Thyroid gland (tissue), 4 donors: ENCODE measurements at regions not wholly inside any gene's neighbourhood (a gene's known extent, or its start where the extent isn't known, plus 50 kb on each side); places are given as distances from the start of the nearest gene placed in this dataset.

Experiments used
- DNase-seq, 2 donors: peaks; one replicate each; pipeline ENCODE4 v3.0.0-alpha.2; 2019
- H3K27ac ChIP-seq, 3 donors: fragments of 200-600 bp; sonication (generic); 1 replicate in 2 of 3; 2 replicates in 1 of 3; pipeline ENCODE4 v1.5.1; 2016 to 2019; ENCODE audit warnings: mild to moderate bottlenecking in 1 of 3, moderate library complexity in 1 of 3
- H3K27me3 ChIP-seq: fragments of 200-600 bp; sonication (generic); one replicate; pipeline ENCODE4 v1.5.1; 2019
- H3K36me3 ChIP-seq, 2 donors: fragments of 200-600 bp; sonication (generic); one replicate each; pipeline ENCODE4 v1.5.1; 2016 to 2019
- H3K4me1 ChIP-seq, 2 donors: fragments of 200-600 bp; sonication (generic); one replicate each; pipeline ENCODE4 v1.5.1; 2017 to 2019
- H3K4me3 ChIP-seq, 3 donors: fragments of 200-600 bp; sonication (generic); replicated peaks in 1 of 3; 1 replicate in 2 of 3; 2 replicates in 1 of 3; pipeline ENCODE4 v1.5.1; 2016; ENCODE audit warnings: mild to moderate bottlenecking in 1 of 3
- H3K9me3 ChIP-seq: fragments of 200-600 bp; sonication (generic); one replicate; pipeline ENCODE4 v1.5.1; 2017
- POLR2A ChIP-seq, 2 donors: fragments of 450-650 bp; IDR thresholded peaks; one replicate each; pipeline ENCODE4 v1.6.1; 2017; ENCODE audit warnings: antibody characterized with exemption in 2 of 2, mild to moderate bottlenecking in 2 of 2, moderate library complexity in 1 of 2
- WGBS, 2 donors: methylation state at CpG; one replicate each; pipeline ENCODE4 v1.1.5; 2017; 5-methylcytosine and 5-hydroxymethylcytosine counted together
- intact Hi-C: fragments of 100-400 bp; cut with DNase I; formaldehyde crosslinking; loops from one replicate; pipeline ENCODE4 v1.15.1; 2023
- TF ChIP-seq, protein P1 (sequence below), 6 experiments: fragments of 200-600 bp in 3 of 6; fragments of 450-650 bp in 3 of 6; sonication (generic) in 3 of 6; IDR thresholded peaks; one replicate each; pipeline ENCODE4 v1.5.1; 2016 to 2019; ENCODE audit warnings: antibody characterized with exemption in 6 of 6, mild to moderate bottlenecking in 2 of 6, inconsistent platforms in 1 of 6, moderate library complexity in 1 of 6

GRCh38 chr10:27599546-27599945 lies 95.4 kb downstream of the RAB18 start:
- DNase-seq: no peak
- no peak overlapping the region for H3K4me3 ChIP-seq
- H3K9me3 ChIP-seq: no peaks in the 10 kb centered on the region
- intact Hi-C loops: no loop called here
- H3K4me1 ChIP-seq: no peaks in the 10 kb centered on the region
- H3K27me3 ChIP-seq: no peaks in the 10 kb centered on the region
- H3K27ac ChIP-seq: no peak overlapping the region
- TF ChIP-seq, protein P1, sequence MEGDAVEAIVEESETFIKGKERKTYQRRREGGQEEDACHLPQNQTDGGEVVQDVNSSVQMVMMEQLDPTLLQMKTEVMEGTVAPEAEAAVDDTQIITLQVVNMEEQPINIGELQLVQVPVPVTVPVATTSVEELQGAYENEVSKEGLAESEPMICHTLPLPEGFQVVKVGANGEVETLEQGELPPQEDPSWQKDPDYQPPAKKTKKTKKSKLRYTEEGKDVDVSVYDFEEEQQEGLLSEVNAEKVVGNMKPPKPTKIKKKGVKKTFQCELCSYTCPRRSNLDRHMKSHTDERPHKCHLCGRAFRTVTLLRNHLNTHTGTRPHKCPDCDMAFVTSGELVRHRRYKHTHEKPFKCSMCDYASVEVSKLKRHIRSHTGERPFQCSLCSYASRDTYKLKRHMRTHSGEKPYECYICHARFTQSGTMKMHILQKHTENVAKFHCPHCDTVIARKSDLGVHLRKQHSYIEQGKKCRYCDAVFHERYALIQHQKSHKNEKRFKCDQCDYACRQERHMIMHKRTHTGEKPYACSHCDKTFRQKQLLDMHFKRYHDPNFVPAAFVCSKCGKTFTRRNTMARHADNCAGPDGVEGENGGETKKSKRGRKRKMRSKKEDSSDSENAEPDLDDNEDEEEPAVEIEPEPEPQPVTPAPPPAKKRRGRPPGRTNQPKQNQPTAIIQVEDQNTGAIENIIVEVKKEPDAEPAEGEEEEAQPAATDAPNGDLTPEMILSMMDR (IDR thresholded peaks at IDR 0.05): no peak
- TF ChIP-seq POLR2A (IDR thresholded peaks at IDR 0.05): no peak
- no peaks in the 10 kb centered on the region for H3K36me3 ChIP-seq
- WGBS, 2 donors: 90 to 100% methylated on average over 2 of the region's 2 CpGs

DNA sequence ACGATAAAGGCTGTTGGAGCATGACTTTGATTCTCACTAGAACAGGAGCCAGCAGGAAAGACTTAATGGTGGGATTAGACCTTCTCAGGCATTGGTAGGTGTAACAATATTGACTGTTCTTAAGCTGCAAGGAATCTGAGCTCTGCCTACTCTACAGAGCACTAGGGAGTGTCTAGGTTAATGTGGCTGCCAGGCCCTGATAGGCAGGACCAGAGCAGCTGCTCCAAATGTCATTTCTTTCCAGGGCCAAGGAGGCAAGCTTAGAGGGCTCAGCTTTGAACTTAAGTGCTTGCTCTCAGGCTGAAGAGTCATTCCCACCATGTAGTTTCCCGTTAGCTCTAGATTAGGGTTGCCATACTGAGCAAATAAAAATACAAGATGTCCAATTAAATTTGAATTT lies 96.8 kb downstream of the RAB18 start:
- no peak for DNase-seq
- H3K9me3 ChIP-seq: no peaks in the 10 kb centered on the region
- intact Hi-C loops: no loop called here
- no peaks in the 10 kb centered on the region for H3K27me3 ChIP-seq
- H3K36me3 ChIP-seq: no peaks in the 10 kb centered on the region
- no peak for TF ChIP-seq POLR2A (IDR thresholded peaks at IDR 0.05)
- TF ChIP-seq, protein P1 (IDR thresholded peaks at IDR 0.05): no peak
- no peak overlapping the region for H3K4me3 ChIP-seq
- WGBS, 2 donors: 61 to 67% methylated on average over 2 of the region's 2 CpGs
- H3K4me1 ChIP-seq: no peaks in the 10 kb centered on the region
- no peak overlapping the region for H3K27ac ChIP-seq

DNA sequence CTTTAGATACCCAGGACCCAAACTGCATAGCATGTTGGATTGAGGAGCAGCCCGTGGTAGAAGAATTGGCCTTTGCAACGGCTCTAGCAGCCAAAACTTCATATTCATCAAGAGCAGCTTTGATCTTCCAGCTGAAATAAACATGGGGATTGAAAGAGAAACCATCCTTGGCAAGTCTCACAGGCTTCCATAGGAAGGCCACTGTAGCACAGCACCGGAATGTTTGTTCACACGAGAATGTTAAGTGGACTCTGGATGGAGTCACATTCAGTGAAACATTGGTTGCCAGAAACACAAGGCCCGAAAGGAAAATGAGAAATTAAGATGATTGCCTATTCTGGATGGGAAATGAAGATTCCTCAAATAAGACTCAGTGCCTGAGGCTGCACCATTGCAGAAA lies 97.4 kb downstream of the RAB18 start:
- Histone ChIP-seq H3K9me3 (no peaks in the 10 kb centered on the region), H3K27me3 (no peaks in the 10 kb centered on the region), H3K4me1 (no peaks in the 10 kb centered on the region), H3K36me3 (no peaks in the 10 kb centered on the region), H3K4me3 (no peak overlapping the region), H3K27ac (no peak overlapping the region)
- DNase-seq: peak; percentile 5 to 8
- no peak for TF ChIP-seq POLR2A (IDR thresholded peaks at IDR 0.05)
- TF ChIP-seq, protein P1 (IDR thresholded peaks at IDR 0.05): no peak
- intact Hi-C loops: no loop called here
- 22 to 28% methylated on average over 5 of the region's 5 CpGs for WGBS, 2 donors

DNA sequence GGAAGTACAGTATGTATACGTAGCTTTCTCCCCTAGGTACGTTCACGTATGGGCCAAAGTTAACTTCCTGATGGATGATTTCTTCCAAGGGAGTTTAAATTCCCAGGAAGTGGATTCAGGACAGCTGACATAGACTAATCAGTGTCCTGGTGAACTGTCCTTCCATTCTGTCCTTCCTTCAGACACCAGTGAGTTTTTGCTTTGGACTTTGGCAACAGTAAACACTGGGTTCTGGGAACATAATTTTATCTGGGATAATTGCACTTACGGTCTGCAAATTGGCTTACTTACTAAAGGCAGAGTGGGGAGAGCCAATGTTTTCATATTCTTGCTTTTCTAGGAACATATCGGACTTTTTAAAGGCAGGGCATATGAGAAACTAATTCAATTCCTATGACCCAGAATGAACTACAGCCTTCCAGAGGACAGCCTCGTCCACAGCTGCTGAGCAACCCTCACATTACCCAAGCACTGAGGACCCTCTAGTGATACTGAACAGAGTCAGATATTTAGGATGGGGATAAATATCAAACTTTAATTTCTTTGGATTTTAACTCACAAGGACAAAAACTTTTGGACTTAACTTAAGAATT lies 97.9 kb downstream of the RAB18 start:
- Histone ChIP-seq H3K27me3 (no peaks in the 10 kb centered on the region), H3K36me3 (no peaks in the 10 kb centered on the region), H3K27ac (no peak overlapping the region), H3K4me3 (no peak overlapping the region), H3K4me1 (no peaks in the 10 kb centered on the region), H3K9me3 (no peaks in the 10 kb centered on the region)
- TF ChIP-seq POLR2A (IDR thresholded peaks at IDR 0.05): no peak
- TF ChIP-seq, protein P1 (IDR thresholded peaks at IDR 0.05): no peak
- intact Hi-C loops: no loop called here
- 66 to 71% methylated on average over 6 of the region's 6 CpGs for WGBS, 2 donors
- DNase-seq: no peak

DNA sequence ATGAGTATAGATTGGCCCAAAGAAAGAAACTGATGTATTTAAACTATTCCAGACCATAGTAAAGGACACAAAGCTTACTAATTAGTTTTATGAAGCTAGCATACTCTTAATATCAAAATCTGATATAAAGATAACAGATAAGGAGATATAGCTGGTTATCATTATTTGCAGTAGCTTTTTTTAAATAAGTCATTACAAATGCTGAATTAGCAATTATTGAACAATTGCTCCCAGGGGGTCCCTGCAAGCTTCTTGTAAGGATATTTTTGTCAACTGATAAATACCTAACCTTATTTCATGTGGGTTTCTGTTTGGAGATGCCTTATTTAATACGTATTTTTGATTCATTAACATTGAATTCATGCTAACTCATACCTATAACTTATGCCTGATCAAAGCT lies 99.0 kb downstream of the RAB18 start:
- Histone ChIP-seq H3K27ac (no peak overlapping the region), H3K4me1 (no peaks in the 10 kb centered on the region), H3K9me3 (no peaks in the 10 kb centered on the region), H3K4me3 (no peak overlapping the region), H3K27me3 (no peaks in the 10 kb centered on the region), H3K36me3 (no peaks in the 10 kb centered on the region)
- TF ChIP-seq POLR2A (IDR thresholded peaks at IDR 0.05): no peak
- TF ChIP-seq, protein P1 (IDR thresholded peaks at IDR 0.05): no peak
- WGBS, 2 donors: 91 to 93% methylated on average over 1 of the region's 1 CpG
- intact Hi-C loops: no loop called here
- DNase-seq: no peak
